ENCODE measurements at regions not wholly inside any gene's neighbourhood (a gene's known extent, or its start where the extent isn't known, plus 50 kb on each side); places are given as distances from the start of the nearest gene placed in this dataset.
"Not testable (repeated sequence)": the region's sequence is repeated elsewhere in the genome, so short reads cannot be mapped to it uniquely, and the experiment has no call there.

- no peak for DNase-seq
- no peak overlapping the region for H3K27ac ChIP-seq (replicated peaks)
- no peak for TF ChIP-seq CTCF (IDR thresholded peaks at IDR 0.05; ENCODE audit: borderline replicate concordance)
Observed at GRCh38 chr2:35204323-35204722, 1151.3 kb upstream of the CRIM1 start.

GRCh38 chr2:35199298-35199697 lies 1156.3 kb upstream of the CRIM1 start:
- intact Hi-C loops (cut with micrococcal nuclease), result no loop called here
- DNase-seq, result no peak
- H3K36me3 ChIP-seq, result no peaks in the 10 kb centered on the region
- H3K27me3 ChIP-seq (ENCODE audit: low read depth), result no peaks in the 10 kb centered on the region
- H3K4me3 ChIP-seq, result no peak overlapping the region
- H3K27ac ChIP-seq (replicated peaks), result no peak overlapping the region
- peaks cover 11% of the 10 kb centered on the region for H3K9me3 ChIP-seq (replicated peaks)
- no peak for TF ChIP-seq CTCF (IDR thresholded peaks at IDR 0.05; ENCODE audit: borderline replicate concordance)
- no peaks in the 10 kb centered on the region for H3K4me1 ChIP-seq

More at GRCh38 chr2:35204323-35204722, 1151.3 kb upstream of the CRIM1 start:
- Histone ChIP-seq H3K9me3 (replicated peaks) (peaks cover 11% of the 10 kb centered on the region), H3K4me3 (no peak overlapping the region), H3K27me3 (ENCODE audit: low read depth) (no peaks in the 10 kb centered on the region), H3K4me1 (no peaks in the 10 kb centered on the region), H3K36me3 (no peaks in the 10 kb centered on the region)
- intact Hi-C loops (cut with micrococcal nuclease), result no loop called here

GRCh38 chr2:35185861-35186412 lies 1169.6 kb upstream of the CRIM1 start:
- no peak for DNase-seq
- H3K4me3 ChIP-seq, result no peak overlapping the region

GRCh38 chr2:35184471-35184870 lies 1171.1 kb upstream of the CRIM1 start:
- no peaks in the 10 kb centered on the region for H3K4me1 ChIP-seq
- no peak for TF ChIP-seq CTCF (IDR thresholded peaks at IDR 0.05; ENCODE audit: borderline replicate concordance)
- no peak overlapping the region for H3K27ac ChIP-seq (replicated peaks)
- DNase-seq, result no peak
- H3K4me3 ChIP-seq, result no peak overlapping the region
- no peaks in the 10 kb centered on the region for H3K9me3 ChIP-seq (replicated peaks)
- no peaks in the 10 kb centered on the region for H3K27me3 ChIP-seq (ENCODE audit: low read depth)
- no peaks in the 10 kb centered on the region for H3K36me3 ChIP-seq
- intact Hi-C loops (cut with micrococcal nuclease), result no loop called here

More at GRCh38 chr2:35185861-35186412, 1169.6 kb upstream of the CRIM1 start:
- H3K27me3 ChIP-seq (ENCODE audit: low read depth), result no peaks in the 10 kb centered on the region
- no peaks in the 10 kb centered on the region for H3K36me3 ChIP-seq
- intact Hi-C loops (cut with micrococcal nuclease), result no loop called here
- no peak overlapping the region for H3K27ac ChIP-seq (replicated peaks)
- no peaks in the 10 kb centered on the region for H3K4me1 ChIP-seq
- TF ChIP-seq CTCF (IDR thresholded peaks at IDR 0.05; ENCODE audit: borderline replicate concordance), result no peak
- H3K9me3 ChIP-seq (replicated peaks), result no peaks in the 10 kb centered on the region

GRCh38 chr2:35176726-35177125 lies 1178.9 kb upstream of the CRIM1 start:
- H3K4me3 ChIP-seq; H3K9me3 ChIP-seq (replicated peaks); H3K4me1 ChIP-seq; intact Hi-C loops (cut with micrococcal nuclease); DNase-seq; H3K36me3 ChIP-seq; H3K27me3 ChIP-seq (ENCODE audit: low read depth); H3K27ac ChIP-seq (replicated peaks): not testable (repeated sequence)

GRCh38 chr2:35174845-35175244 lies 1180.7 kb upstream of the CRIM1 start:
- TF ChIP-seq CTCF (IDR thresholded peaks at IDR 0.05; ENCODE audit: borderline replicate concordance), result no peak
- intact Hi-C loops (cut with micrococcal nuclease), result no loop called here

More at GRCh38 chr2:35174845-35175244, 1180.7 kb upstream of the CRIM1 start:
- no peak for DNase-seq
- H3K4me1 ChIP-seq, result no peaks in the 10 kb centered on the region
- H3K36me3 ChIP-seq, result no peaks in the 10 kb centered on the region
- H3K27me3 ChIP-seq (ENCODE audit: low read depth), result no peaks in the 10 kb centered on the region
- no peaks in the 10 kb centered on the region for H3K9me3 ChIP-seq (replicated peaks)
- no peak overlapping the region for H3K27ac ChIP-seq (replicated peaks)
- H3K4me3 ChIP-seq, result no peak overlapping the region

Data from left ventricle myocardium inferior (tissue), 1 donor.